Astrocyte (in vitro differentiated cells and primary cell): ENCODE measurements at regions not wholly inside any gene's neighbourhood (a gene's known extent, or its start where the extent isn't known, plus 50 kb on each side); places are given as distances from the start of the nearest gene placed in this dataset.

Experiments
- DNase-seq: peaks from one replicate; pipeline ENCODE4 v3.0.0-alpha.2; 2010; ENCODE audit warnings: low read depth
- FAIRE-seq: peaks from 2 replicates; lab custom pipeline; 2011; peaks lifted over from hg19 to GRCh38; lab: Jason Lieb, UNC
- H2AFZ ChIP-seq: 2 replicates; pipeline ENCODE4 v1.6.0; 2012; ENCODE audit warnings: low read depth, low read length, inconsistent platforms
- H3K27ac ChIP-seq: 2 replicates; pipeline ENCODE4 v1.5.1; 2011; ENCODE audit warnings: low read depth, low read length, inconsistent platforms
- H3K27me3 ChIP-seq: 2 replicates; pipeline ENCODE4 v1.6.0; 2011; ENCODE audit warnings: low read length, inconsistent platforms; ENCODE audit not compliant: insufficient read depth
- H3K36me3 ChIP-seq: 2 replicates; pipeline ENCODE4 v1.5.1; 2011; ENCODE audit warnings: low read length, inconsistent platforms; ENCODE audit not compliant: insufficient read depth
- H3K4me1 ChIP-seq: 2 replicates; pipeline ENCODE4 v1.5.1; 2011; ENCODE audit warnings: low read length, inconsistent platforms; ENCODE audit not compliant: insufficient read depth
- H3K4me2 ChIP-seq: 2 replicates; pipeline ENCODE4 v1.6.0; 2012; ENCODE audit warnings: low read length, inconsistent platforms
- H3K4me3 ChIP-seq: 2 replicates; pipeline ENCODE4 v1.5.1; 2011; ENCODE audit warnings: low read depth, mild to moderate bottlenecking, low read length, inconsistent platforms; ENCODE audit not compliant: insufficient read depth
- H3K79me2 ChIP-seq: 2 replicates; pipeline ENCODE4 v1.6.0; 2012; ENCODE audit warnings: mild to moderate bottlenecking, low read length, inconsistent platforms; ENCODE audit not compliant: insufficient read depth
- H3K9ac ChIP-seq: 2 replicates; pipeline ENCODE4 v1.6.0; 2012; ENCODE audit warnings: mild to moderate bottlenecking, low read length, inconsistent platforms
- H3K9me3 ChIP-seq: 2 replicates; pipeline ENCODE4 v1.5.1; 2012; ENCODE audit warnings: low read depth, mild to moderate bottlenecking, low read length, inconsistent platforms; ENCODE audit not compliant: insufficient read depth
- H4K20me1 ChIP-seq: 2 replicates; pipeline ENCODE4 v1.6.0; 2012; ENCODE audit warnings: low read length, inconsistent platforms; ENCODE audit not compliant: insufficient read depth
- H3K27ac Mint-ChIP-seq: one replicate; pipeline ENCODE4 v1.8.0; 2021; ENCODE audit warnings: mild to moderate bottlenecking, mixed read lengths; ENCODE audit not compliant: unreplicated experiment
- H3K27me3 Mint-ChIP-seq: one replicate; pipeline ENCODE4 v1.8.0; 2021; ENCODE audit warnings: low read depth, mixed read lengths; ENCODE audit not compliant: unreplicated experiment
- H3K36me3 Mint-ChIP-seq: one replicate; pipeline ENCODE4 v1.8.0; 2021; ENCODE audit warnings: low read depth, mixed read lengths; ENCODE audit not compliant: unreplicated experiment
- H3K4me1 Mint-ChIP-seq: one replicate; pipeline ENCODE4 v1.8.0; 2021; ENCODE audit warnings: low read depth, mixed read lengths; ENCODE audit not compliant: unreplicated experiment
- H3K4me3 Mint-ChIP-seq: one replicate; pipeline ENCODE4 v1.8.0; 2021; ENCODE audit warnings: mild to moderate bottlenecking, moderate library complexity, mixed read lengths; ENCODE audit not compliant: unreplicated experiment
- H3K9me3 Mint-ChIP-seq: one replicate; pipeline ENCODE4 v1.8.0; 2021; ENCODE audit warnings: mild to moderate bottlenecking, mixed read lengths; ENCODE audit not compliant: unreplicated experiment
- EZH2 ChIP-seq: IDR thresholded peaks from 2 replicates; pipeline ENCODE4 v1.6.1; 2012; ENCODE audit warnings: mild to moderate bottlenecking, low read length, inconsistent platforms; ENCODE audit not compliant: insufficient read depth
- TF ChIP-seq, protein P1 (sequence below): IDR thresholded peaks from 2 replicates; pipeline ENCODE4 v1.5.1; 2011; ENCODE audit warnings: low read depth, mild to moderate bottlenecking, inconsistent platforms, low read length, moderate library complexity; ENCODE audit not compliant: insufficient read depth

DNA sequence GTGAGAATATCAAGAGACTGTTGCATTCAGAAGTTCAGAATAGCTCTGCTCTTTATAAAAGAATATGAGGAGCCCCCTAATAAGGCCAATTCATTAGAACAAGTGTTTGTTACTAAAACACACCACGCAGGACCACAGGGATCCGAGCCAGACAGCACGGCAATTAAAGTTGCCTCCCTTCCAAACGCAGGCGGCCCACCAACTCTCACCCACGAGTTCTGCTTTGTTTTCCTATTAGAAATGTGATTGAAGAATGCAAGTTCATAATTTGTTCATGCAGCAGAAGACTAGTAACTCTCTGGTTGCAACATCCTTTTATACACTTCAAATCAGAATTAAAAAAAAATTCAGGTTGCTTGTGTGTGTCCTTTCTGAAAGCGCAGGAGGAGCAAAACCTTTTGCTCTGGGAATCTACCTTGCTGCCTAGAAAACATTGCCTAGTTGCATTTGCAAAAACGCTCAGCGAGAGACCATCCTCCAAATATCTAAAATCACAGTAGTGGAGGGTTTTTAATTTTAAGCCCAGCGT lies 1044.1 kb upstream of the NR2F2 start:
- Histone ChIP-seq H3K36me3 (no peaks in the 10 kb centered on the region), H3K4me1 (peaks cover 36% of the 10 kb centered on the region), H3K27ac (no peak overlapping the region), H3K9me3 (no peaks in the 10 kb centered on the region), H3K9ac (peak overlapping the region; percentile 63), H3K79me2 (no peaks in the 10 kb centered on the region), H3K27me3 (no peaks in the 10 kb centered on the region), H2AFZ (peak overlapping the region; percentile 72), H3K4me3 (no peak overlapping the region), H3K4me2 (peak overlapping the region; percentile 62), H4K20me1 (no peaks in the 10 kb centered on the region)
- Mint-ChIP-seq H3K4me1 (peaks cover 30% of the 10 kb centered on the region), H3K27me3 (no peaks in the 10 kb centered on the region), H3K9me3 (no peaks in the 10 kb centered on the region), H3K36me3 (no peaks in the 10 kb centered on the region), H3K4me3 (no peak overlapping the region), H3K27ac (no peak overlapping the region)
- no peak for DNase-seq
- FAIRE-seq: no peak
- TF ChIP-seq, protein P1, sequence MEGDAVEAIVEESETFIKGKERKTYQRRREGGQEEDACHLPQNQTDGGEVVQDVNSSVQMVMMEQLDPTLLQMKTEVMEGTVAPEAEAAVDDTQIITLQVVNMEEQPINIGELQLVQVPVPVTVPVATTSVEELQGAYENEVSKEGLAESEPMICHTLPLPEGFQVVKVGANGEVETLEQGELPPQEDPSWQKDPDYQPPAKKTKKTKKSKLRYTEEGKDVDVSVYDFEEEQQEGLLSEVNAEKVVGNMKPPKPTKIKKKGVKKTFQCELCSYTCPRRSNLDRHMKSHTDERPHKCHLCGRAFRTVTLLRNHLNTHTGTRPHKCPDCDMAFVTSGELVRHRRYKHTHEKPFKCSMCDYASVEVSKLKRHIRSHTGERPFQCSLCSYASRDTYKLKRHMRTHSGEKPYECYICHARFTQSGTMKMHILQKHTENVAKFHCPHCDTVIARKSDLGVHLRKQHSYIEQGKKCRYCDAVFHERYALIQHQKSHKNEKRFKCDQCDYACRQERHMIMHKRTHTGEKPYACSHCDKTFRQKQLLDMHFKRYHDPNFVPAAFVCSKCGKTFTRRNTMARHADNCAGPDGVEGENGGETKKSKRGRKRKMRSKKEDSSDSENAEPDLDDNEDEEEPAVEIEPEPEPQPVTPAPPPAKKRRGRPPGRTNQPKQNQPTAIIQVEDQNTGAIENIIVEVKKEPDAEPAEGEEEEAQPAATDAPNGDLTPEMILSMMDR: no peak

DNA sequence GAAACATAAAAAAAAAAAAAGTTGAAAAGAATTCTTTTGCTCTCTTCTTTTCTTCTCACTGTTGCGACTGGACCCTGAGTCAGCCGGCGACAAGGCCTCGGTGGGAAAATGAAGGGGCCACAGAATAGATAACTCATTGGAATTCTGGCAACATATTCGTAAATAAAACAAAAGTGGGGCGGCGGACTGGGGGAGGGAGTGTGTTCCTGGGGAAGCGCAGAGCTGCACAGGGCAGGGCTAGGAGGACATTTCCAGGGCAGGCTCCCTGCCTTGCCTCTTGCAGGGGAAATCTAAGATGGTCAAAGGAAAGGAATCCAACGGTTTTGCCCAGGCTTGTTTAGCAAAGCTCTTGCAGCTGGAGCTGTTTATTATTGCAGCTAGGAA lies 1042.8 kb upstream of the NR2F2 start:
- H3K27me3 Mint-ChIP-seq: no peaks in the 10 kb centered on the region
- Histone ChIP-seq H3K9me3 (no peaks in the 10 kb centered on the region), H3K27me3 (no peaks in the 10 kb centered on the region), H3K27ac (no peak overlapping the region), H3K4me1 (peaks cover 36% of the 10 kb centered on the region), H3K4me3 (no peak overlapping the region), H3K4me2 (peak overlapping the region; percentile 62), H3K9ac (peak overlapping the region; percentile 63), H3K79me2 (no peaks in the 10 kb centered on the region), H2AFZ (peak overlapping the region; percentile 2), H4K20me1 (no peaks in the 10 kb centered on the region), H3K36me3 (no peaks in the 10 kb centered on the region)
- DNase-seq (no peak), FAIRE-seq (no peak)
- no peaks in the 10 kb centered on the region for H3K36me3 Mint-ChIP-seq
- H3K27ac Mint-ChIP-seq: peak overlapping the region; percentile 73
- no peak overlapping the region for H3K4me3 Mint-ChIP-seq
- peaks cover 1% of the 10 kb centered on the region for H3K9me3 Mint-ChIP-seq
- H3K4me1 Mint-ChIP-seq: peaks cover 30% of the 10 kb centered on the region
- TF ChIP-seq, protein P1: no peak
- no peak for TF ChIP-seq EZH2

DNA sequence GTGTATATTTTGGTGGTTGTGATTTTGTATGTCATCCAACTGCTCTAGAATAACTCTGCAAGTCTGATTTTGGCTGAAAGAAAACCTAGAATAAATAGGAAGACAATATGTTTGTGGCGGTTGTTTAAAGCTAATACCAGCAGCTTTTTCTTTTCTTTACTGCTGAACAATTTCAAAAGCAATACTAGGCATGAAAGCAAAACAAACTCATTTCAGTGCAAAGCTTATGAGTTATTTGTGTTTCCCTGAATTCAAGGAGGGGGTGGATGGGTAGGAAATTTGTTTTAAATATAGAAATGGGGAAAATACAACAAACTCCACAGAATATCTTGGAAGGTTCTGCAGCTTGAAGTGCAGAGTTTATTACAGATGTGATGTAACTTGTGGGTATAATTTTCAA lies 1041.9 kb upstream of the NR2F2 start:
- no peaks in the 10 kb centered on the region for H4K20me1 ChIP-seq
- H3K36me3 Mint-ChIP-seq: no peaks in the 10 kb centered on the region
- H3K27ac Mint-ChIP-seq: no peak overlapping the region
- H3K79me2 ChIP-seq: no peaks in the 10 kb centered on the region
- H3K4me3 ChIP-seq: no peak overlapping the region
- H3K27me3 Mint-ChIP-seq: no peaks in the 10 kb centered on the region
- no peak overlapping the region for H3K9ac ChIP-seq
- no peaks in the 10 kb centered on the region for H3K36me3 ChIP-seq
- H2AFZ ChIP-seq: no peak overlapping the region
- no peaks in the 10 kb centered on the region for H3K27me3 ChIP-seq
- no peaks in the 10 kb centered on the region for H3K9me3 ChIP-seq
- H3K9me3 Mint-ChIP-seq: peaks cover 3% of the 10 kb centered on the region
- FAIRE-seq: no peak
- no peak overlapping the region for H3K4me3 Mint-ChIP-seq
- no peak overlapping the region for H3K27ac ChIP-seq
- no peak overlapping the region for H3K4me2 ChIP-seq
- no peak for DNase-seq
- TF ChIP-seq, protein P1: no peak
- TF ChIP-seq EZH2: no peak
- H3K4me1 ChIP-seq: peaks cover 36% of the 10 kb centered on the region
- H3K4me1 Mint-ChIP-seq: peaks cover 30% of the 10 kb centered on the region
